GM18511 (cell line): ENCODE measurements at regions not wholly inside any gene's neighbourhood (a gene's known extent, or its start where the extent isn't known, plus 50 kb on each side); places are given as distances from the start of the nearest gene placed in this dataset.

Experiments
- ATAC-seq: cut with Tn5 transposase; IDR thresholded peaks from one replicate; pipeline ENCODE4 v1.9.1; 2021; ENCODE audit warnings: mild to moderate bottlenecking, moderate library complexity; ENCODE audit not compliant: unreplicated experiment

- ATAC-seq, result no peak
Measured at GRCh38 chr10:78896159-78896928, 172.4 kb upstream of the ZMIZ1 start.

- ATAC-seq, result no peak
Measured at GRCh38 chr10:78898341-78899097, 170.2 kb upstream of the ZMIZ1 start.

- no peak for ATAC-seq
Measured at GRCh38 chr10:78899098-78899754, 169.5 kb upstream of the ZMIZ1 start.

GRCh38 chr10:78899996-78900714 is 168.6 kb upstream of the ZMIZ1 start:
- no peak for ATAC-seq

- ATAC-seq, result no peak
Measured at GRCh38 chr10:78900715-78901430, 167.9 kb upstream of the ZMIZ1 start.

- no peak for ATAC-seq
Measured at GRCh38 chr10:78901694-78902093, 167.1 kb upstream of the ZMIZ1 start.

- ATAC-seq, result no peak
Measured at GRCh38 chr10:78902815-78903214, 166.0 kb upstream of the ZMIZ1 start.

GRCh38 chr10:78903341-78903940 is 165.3 kb upstream of the ZMIZ1 start:
- no peak for ATAC-seq

- no peak for ATAC-seq
Measured at GRCh38 chr10:78904196-78904595, 164.6 kb upstream of the ZMIZ1 start.

- ATAC-seq, result no peak
Measured at GRCh38 chr10:78905015-78905956, 163.5 kb upstream of the ZMIZ1 start.

GRCh38 chr10:78905957-78906308 is 162.8 kb upstream of the ZMIZ1 start:
- ATAC-seq, result no peak

GRCh38 chr10:78906734-78907390 is 161.9 kb upstream of the ZMIZ1 start:
- ATAC-seq, result no peak

- no peak for ATAC-seq
Measured at GRCh38 chr10:78907551-78908211, 161.1 kb upstream of the ZMIZ1 start.

- no peak for ATAC-seq
Measured at GRCh38 chr10:78909221-78909620, 159.5 kb upstream of the ZMIZ1 start.

- no peak for ATAC-seq
Measured at GRCh38 chr10:78910021-78910420, 158.7 kb upstream of the ZMIZ1 start.

GRCh38 chr10:78910476-78910875 is 158.3 kb upstream of the ZMIZ1 start:
- ATAC-seq, result no peak

GRCh38 chr10:78910886-78911285 is 157.9 kb upstream of the ZMIZ1 start:
- no peak for ATAC-seq
